ENCODE measurements at regions not wholly inside any gene's neighbourhood (a gene's known extent, or its start where the extent isn't known, plus 50 kb on each side); places are given as distances from the start of the nearest gene placed in this dataset.

DNA sequence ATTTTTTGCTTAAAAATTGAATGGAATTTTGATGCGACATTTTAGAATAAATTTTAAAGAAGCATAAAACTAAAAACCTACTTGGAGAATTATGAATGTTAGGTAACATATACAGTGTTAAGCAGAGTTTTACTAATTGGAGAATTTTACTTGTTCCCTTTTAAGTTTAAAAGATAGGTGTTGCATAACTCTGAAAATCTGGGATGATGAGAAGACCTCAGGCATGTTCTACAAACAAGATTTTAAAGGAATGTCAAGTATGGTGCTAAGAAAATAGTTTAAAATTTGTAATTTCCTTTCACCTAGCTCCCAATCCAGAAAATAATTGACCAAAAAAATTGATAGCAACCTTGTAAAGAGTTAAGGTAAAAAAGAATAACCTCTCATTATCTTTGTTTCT lies 135.8 kb downstream of the RFC3 start:
- ATAC-seq, result no peak

- no peak for ATAC-seq
Observed at GRCh38 chr13:33956346-33956745, 138.4 kb downstream of the RFC3 start.

GRCh38 chr13:33957497-33957905 lies 139.6 kb downstream of the RFC3 start:
- ATAC-seq, result no peak

- no peak for ATAC-seq
Observed at GRCh38 chr13:33958964-33959363, 141.0 kb downstream of the RFC3 start.

DNA sequence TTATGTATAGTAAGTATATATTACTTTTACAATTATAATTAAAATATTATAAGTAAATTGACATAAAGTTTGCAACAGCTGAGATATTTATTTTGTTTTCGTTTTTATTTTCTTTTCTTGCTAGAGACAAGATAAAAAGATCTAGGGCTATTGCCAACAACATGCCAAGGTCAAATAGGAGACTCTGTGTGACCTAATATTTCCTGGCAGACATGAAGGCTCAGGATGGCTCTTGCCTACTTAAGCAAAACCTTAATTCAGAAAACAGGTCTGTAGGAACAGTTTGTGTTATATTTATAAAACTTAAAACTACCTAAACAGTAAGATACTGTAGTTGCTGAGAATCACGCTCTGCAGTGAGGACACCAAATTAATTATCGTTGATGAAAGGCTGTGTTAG lies 145.2 kb downstream of the RFC3 start:
- ATAC-seq, result no peak

DNA sequence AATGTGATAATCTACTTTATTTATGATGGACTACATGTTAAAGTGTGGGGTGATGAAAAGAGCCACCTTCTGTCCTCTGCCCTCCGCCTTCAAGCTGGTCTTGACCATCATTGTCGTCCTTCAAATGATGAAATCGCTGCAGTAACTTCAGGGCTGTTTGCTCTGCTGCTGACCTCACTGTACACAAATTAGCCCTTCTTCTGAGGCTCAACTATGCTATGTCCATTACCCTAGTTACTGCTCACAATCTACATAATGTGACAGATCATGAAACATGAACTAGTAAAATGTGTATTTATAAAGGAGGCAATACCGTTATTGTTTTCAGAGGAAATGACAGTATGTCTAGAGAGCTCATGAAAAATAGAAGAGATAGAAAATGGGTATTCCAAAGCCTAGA lies 145.9 kb downstream of the RFC3 start:
- no peak for ATAC-seq

DNA sequence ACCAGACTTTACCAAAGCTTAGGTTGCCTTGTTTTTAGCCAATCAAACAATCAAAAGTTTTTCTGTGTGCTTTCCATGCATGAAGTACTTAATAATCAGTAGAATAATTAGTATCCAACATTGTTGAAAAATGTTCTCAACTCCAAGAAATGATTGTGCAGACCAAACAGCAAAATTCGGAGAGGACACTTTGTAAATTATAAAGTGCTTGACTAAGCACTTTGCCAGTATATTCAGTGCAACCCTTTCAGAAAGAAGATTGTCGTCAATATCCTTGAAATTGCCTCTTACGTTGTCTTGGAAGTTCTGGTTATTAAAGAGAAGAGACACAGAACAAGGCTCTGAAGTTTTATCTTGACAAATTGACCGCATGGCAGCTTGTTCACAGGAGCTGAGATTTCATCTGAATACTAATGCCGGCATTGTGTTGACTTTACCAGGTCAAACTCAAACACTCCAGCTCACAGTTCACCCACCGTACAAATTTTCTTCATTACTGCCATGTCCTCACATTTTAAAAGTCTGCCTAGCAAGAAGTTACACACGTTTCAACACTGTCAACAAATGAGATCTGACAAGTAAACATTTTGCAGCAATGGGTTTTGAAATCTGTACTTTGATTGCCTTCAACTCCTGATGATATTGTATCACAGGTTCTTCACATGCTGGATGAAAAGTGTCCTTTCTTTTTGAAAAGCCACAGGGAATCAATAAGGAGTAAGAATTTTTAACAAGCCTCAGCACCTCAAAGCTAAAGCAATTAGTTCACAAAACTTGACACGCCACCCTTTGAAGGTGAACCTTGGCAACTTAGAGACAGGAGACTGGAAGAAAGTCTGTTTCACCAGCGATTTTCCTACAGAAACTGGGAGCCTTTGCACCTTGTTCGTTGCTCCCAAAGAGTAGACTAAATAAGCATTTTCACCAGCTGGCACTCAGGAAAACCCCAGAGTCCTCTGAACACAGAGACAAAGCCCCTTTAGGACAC lies 150.9 kb downstream of the RFC3 start:
- ATAC-seq, result no peak

GRCh38 chr13:33970746-33971561 lies 153.0 kb downstream of the RFC3 start:
- no peak for ATAC-seq

DNA sequence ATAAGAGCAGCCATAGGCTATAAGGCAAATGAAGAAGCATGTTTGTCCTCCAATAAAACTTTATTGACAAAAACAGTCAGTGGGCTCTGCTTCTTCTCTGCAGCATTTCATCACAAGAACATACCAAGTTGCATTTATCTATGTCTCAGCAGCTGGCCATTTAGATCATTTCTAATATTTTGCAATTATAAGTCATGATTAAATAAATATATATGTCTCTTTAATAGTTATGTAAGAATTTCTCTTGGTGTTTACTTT lies 153.5 kb downstream of the RFC3 start:
- ATAC-seq, result no peak

- no peak for ATAC-seq
Observed at GRCh38 chr13:33973194-33973593, 155.2 kb downstream of the RFC3 start.

- ATAC-seq, result no peak
Observed at GRCh38 chr13:33976965-33977364, 159.0 kb downstream of the RFC3 start.

GRCh38 chr13:33978653-33979052 lies 160.7 kb downstream of the RFC3 start:
- no peak for ATAC-seq

GRCh38 chr13:33992881-33993336 lies 175.0 kb downstream of the RFC3 start:
- no peak for ATAC-seq

DNA sequence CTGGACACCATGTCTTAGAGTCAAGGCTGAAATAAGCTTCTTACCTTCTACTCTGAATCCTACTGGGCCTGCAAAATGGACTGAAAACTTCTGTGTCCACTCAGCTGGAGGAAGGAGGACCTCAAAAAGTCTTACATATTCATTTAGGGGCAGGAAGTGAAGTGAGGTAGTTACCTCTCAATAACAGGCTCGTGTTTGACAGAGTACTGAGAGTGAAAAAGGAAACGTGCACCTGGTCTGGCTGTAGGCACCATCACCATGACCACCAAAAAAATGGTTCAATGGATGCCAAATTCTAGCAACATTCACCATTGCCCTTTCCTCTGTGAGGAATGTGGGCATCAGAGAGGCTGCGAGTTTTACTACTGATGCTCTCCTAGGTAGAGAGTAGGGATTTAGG lies 176.2 kb downstream of the RFC3 start:
- no peak for ATAC-seq

DNA sequence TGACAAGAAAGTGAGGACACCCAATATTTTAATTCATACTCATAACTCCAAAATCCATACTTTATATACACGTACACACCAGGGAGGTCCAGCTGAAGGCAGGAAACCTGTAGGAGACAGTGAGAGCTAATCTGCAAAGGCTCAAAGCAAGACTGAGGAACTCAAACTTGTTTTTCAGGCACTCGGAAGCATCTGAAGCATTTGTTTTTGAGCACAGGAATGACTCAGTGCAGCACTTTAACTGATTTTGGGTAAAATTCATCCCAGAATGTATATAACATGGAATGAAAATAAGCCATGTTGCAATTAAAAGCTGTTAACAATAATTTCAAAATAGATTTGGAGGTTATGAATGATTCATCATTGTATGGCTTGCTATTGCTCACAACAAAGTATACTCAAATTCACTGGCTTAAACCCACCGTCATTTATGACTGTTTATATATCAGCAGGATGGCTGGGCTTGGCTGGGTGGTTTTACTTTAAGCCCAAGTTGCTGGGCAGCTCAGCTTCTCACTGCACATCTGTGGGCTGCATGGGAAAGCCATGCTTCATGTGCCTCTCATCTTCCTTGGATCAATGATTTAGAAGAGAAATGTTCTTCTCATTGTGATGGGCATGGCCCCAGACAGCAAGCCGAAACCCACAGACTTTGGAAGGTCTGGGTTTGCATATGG lies 177.0 kb downstream of the RFC3 start:
- ATAC-seq, result no peak

DNA sequence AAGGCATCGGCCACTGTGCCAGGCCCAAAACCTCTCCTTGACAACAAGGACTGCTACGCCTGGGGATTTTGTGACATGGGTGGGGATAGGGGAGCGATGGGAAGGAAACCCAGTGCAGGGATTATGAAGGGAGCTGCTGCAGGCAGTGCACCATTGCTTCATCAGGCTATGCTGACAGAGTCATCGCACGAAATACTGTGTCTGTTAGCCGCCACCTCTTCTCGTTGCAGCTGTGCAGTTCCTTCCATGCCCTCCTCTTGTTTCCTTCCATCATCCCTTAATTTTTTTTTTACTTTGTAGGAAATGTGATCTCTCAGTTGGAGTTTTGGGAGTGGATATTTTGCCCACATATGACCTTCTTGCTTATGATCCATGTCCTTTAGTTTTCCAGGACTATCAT lies 178.7 kb downstream of the RFC3 start:
- no peak for ATAC-seq

DNA sequence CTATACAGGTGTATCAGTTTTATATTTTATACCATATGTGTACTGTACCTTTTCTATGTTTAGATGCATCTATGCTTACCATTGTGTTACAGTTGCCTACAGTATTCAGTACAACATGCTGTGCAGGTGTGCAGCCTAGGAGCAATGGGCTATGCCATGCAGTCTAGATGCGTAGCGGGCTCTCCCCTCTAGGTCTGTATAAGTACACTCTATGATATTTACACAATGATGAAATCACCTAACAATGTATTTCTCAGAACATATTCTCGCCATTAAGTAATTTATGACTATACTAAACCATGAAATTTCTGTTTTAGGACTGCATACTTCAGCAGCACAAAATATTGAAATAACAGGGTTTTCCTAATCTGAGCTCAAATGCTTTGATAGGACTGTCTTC lies 179.6 kb downstream of the RFC3 start:
- ATAC-seq, result no peak

DNA sequence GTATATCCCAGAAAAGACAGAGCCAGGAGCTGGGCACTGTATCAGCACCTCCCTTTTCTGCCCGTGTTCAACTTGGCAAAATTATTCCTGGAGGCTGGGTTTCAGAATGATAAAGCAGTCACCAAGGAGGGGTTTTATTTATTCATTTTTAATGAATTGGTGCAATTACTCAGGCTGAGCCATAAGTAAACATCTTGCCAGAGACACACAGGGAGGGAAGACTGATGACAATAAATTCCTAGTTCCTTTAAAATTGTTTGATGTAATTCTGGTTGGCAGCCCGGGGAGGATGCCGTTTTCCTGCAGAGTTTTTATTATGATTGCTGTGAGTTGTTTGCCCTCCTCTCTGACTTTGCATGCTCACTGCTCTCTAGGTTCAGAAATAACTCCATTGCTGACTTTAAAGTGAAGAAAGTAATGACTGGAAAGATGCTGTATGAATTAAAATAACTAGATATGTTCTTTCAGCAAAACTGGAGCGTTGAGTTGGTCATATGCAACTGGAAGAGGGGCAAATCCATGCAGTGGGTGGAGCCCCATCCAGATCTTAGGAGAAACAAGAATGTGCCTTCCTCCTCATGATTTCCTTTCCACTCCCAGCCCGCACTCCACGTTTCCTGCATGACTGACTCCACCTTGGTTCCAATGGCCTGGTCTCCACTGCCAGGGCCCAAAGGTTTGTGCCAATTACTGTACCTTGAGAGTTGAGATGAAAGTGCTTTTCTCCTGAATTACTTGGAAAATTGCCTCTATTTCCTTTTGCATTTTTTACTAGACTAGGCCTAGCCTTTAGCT lies 182.1 kb downstream of the RFC3 start:
- ATAC-seq, result no peak

- ATAC-seq, result no peak
Observed at GRCh38 chr13:34000955-34001354, 183.0 kb downstream of the RFC3 start.

- ATAC-seq, result no peak
Observed at GRCh38 chr13:34001389-34001788, 183.4 kb downstream of the RFC3 start.

DNA sequence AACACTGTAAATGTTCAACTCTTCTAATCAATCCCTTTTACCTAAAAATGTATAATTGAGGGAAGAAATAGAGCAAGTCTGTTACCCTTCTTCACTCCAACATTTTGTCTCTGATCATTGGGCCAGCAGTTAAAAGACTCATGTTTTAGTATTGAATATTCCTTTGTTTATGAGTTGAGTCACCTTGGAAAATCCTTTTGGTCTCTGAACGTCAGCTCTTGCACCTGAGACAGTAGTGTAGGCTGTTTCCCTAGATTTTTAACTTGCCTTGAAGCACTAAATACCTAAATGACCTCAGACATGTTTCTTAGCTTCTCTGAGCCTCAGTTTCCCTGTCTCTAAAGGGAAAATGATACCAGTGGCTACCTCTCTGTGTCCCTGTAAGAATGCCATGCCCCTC lies 184.2 kb downstream of the RFC3 start:
- no peak for ATAC-seq

GRCh38 chr13:34002924-34003323 lies 185.0 kb downstream of the RFC3 start:
- ATAC-seq, result no peak

DNA sequence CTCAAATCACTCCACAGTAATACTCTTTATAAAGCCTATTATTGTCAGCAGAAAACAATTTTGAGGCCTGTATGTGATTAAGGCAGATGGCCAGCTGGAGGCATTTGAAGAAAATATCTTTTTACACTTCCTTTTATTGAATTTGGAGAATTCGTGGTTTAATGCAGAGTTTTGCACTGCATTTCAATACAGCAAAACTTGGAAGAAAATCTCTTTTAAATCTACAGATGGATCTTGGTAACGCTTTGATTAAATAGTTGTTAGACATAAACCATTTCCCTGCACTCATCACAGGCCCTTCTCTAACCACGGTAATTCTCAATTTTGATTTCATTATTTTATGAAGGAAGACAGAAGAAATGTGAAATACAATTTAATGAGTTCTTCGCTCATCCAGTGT lies 185.7 kb downstream of the RFC3 start:
- ATAC-seq, result no peak

Measured in activated CD4-positive, CD25-positive, alpha-beta regulatory T cell treated with anti-CD3 and anti-CD28 coated beads, Interleukin-2, amount 50 U/mL, for 24 hours (primary cell).